Endothelial cell of umbilical vein (primary cell): ENCODE measurements at regions not wholly inside any gene's neighbourhood (a gene's known extent, or its start where the extent isn't known, plus 50 kb on each side); places are given as distances from the start of the nearest gene placed in this dataset.

Experiments
- BruUV-seq: library from RNA; stranded (reverse); fragments of 400-500 nt; replicated peaks from 2 replicates; lab custom pipeline; 2021; lab: Mats Ljungman, UMichigan
- CTCF ChIA-PET: fragments of 300-600, 350-600 bp; sonication (Branson Sonifier 250); formaldehyde crosslinking; loops from one replicate; lab custom pipeline; 2021; ENCODE audit warnings: antibody characterized with exemption, inconsistent platforms; lab: Charles Lee
- POLR2A ChIA-PET: fragments of 300-600, 350-600 bp; sonication (Branson Sonifier 250); formaldehyde crosslinking; loops from one replicate; lab custom pipeline; 2021; ENCODE audit warnings: antibody characterized with exemption, inconsistent platforms; lab: Charles Lee
- DNase-seq: peaks from one replicate; pipeline ENCODE4 v3.0.0-alpha.2; 2011; ENCODE audit warnings: low read depth, low spot score
- FAIRE-seq: peaks from 2 replicates; lab custom pipeline; 2011; peaks lifted over from hg19 to GRCh38; lab: Jason Lieb, UNC
- H2AFZ ChIP-seq: 2 replicates; pipeline ENCODE4 v1.6.0; 2012; ENCODE audit warnings: low read depth, low read length, control low read depth, inconsistent platforms
- H3K27ac ChIP-seq: 2 replicates; pipeline ENCODE4 v1.5.1; 2011; ENCODE audit warnings: low read depth, mild to moderate bottlenecking, control low read depth, low read length, moderate library complexity; ENCODE audit not compliant: insufficient read depth
- H3K27me3 ChIP-seq, 2 experiments: 2 replicates each; pipeline versions ENCODE4 v1.6.0 to v1.6.1; 2011; ENCODE audit warnings: low read length in 2 of 2, mixed read lengths in 1 of 2; ENCODE audit not compliant: control insufficient read depth in 2 of 2, insufficient read depth in 2 of 2
- H3K36me3 ChIP-seq, 2 experiments: 2 replicates in 1 of 2; 3 replicates in 1 of 2; pipeline ENCODE4 v1.5.1; 2011; ENCODE audit warnings: low read length in 2 of 2, mild to moderate bottlenecking in 1 of 2, moderate library complexity in 1 of 2; ENCODE audit not compliant: control insufficient read depth in 2 of 2, insufficient read depth in 2 of 2; ENCODE audit errors: extremely low read depth in 1 of 2
- H3K4me1 ChIP-seq: 3 replicates; pipeline ENCODE4 v1.5.1; 2011; ENCODE audit warnings: mild to moderate bottlenecking, low read length; ENCODE audit not compliant: control insufficient read depth, insufficient read depth; ENCODE audit errors: extremely low read depth
- H3K4me2 ChIP-seq: 2 replicates; pipeline ENCODE4 v1.6.1; 2011; ENCODE audit warnings: low read length, control low read depth, mixed read lengths; ENCODE audit not compliant: insufficient read depth
- H3K4me3 ChIP-seq, 3 experiments: fragments of 200-600 bp in 1 of 3; sonication (generic), shearing (Covaris generic) in 1 of 3; replicated peaks in 1 of 3; 2 replicates each; pipeline ENCODE4 v1.5.1; 2011 to 2016; ENCODE audit warnings: control low read depth in 3 of 3, low read length in 3 of 3, mild to moderate bottlenecking in 2 of 3, inconsistent platforms in 1 of 3, low read depth in 1 of 3, moderate library complexity in 1 of 3; ENCODE audit not compliant: insufficient read depth in 1 of 3
- H3K79me2 ChIP-seq: 2 replicates; pipeline ENCODE4 v1.6.0; 2012; ENCODE audit warnings: low read length, inconsistent platforms; ENCODE audit not compliant: control insufficient read depth, insufficient read depth
- H3K9ac ChIP-seq: replicated peaks from 2 replicates; pipeline ENCODE3; 2011; ENCODE audit warnings: low read length, control low read depth; ENCODE audit not compliant: insufficient read depth; ENCODE audit errors: extremely low read depth
- H3K9me1 ChIP-seq: replicated peaks from 3 replicates; pipeline ENCODE4 v1.6.0; 2011; ENCODE audit warnings: mild to moderate bottlenecking, low read length; ENCODE audit not compliant: control insufficient read depth, insufficient read depth; ENCODE audit errors: extremely low read depth
- H3K9me3 ChIP-seq: replicated peaks from 2 replicates; pipeline ENCODE4 v1.5.1; 2012; ENCODE audit warnings: low read length, inconsistent platforms; ENCODE audit not compliant: control insufficient read depth, insufficient read depth
- H4K20me1 ChIP-seq: replicated peaks from 2 replicates; pipeline ENCODE3; 2011; ENCODE audit warnings: mild to moderate bottlenecking, low read length; ENCODE audit not compliant: control insufficient read depth, insufficient read depth; ENCODE audit errors: extremely low read depth
- EZH2 ChIP-seq: IDR thresholded peaks from 2 replicates; pipeline ENCODE4 v1.6.1; 2012; ENCODE audit warnings: borderline replicate concordance, low read depth, mild to moderate bottlenecking, moderate library complexity, low read length, inconsistent platforms; ENCODE audit not compliant: severe bottlenecking
- FOS ChIP-seq: IDR thresholded peaks from 2 replicates; pipeline ENCODE4 v1.6.1; 2011; ENCODE audit warnings: mild to moderate bottlenecking, low read length, moderate library complexity, borderline replicate concordance; ENCODE audit not compliant: insufficient read depth
- GATA2 ChIP-seq: IDR thresholded peaks from 2 replicates; pipeline ENCODE4 v1.7.0; 2011; ENCODE audit warnings: low read depth, mild to moderate bottlenecking, moderate library complexity, mixed read lengths, low read length; ENCODE audit not compliant: insufficient read length, insufficient read depth
- JUN ChIP-seq: IDR thresholded peaks from 2 replicates; pipeline ENCODE4 v1.6.1; 2011; ENCODE audit warnings: borderline replicate concordance, low read depth; ENCODE audit not compliant: insufficient read length, insufficient read depth
- MYC ChIP-seq: IDR thresholded peaks from one replicate; pipeline ENCODE4 v1.6.1; 2011; ENCODE audit warnings: mild to moderate bottlenecking, low read depth, low read length
- POLR2A ChIP-seq: IDR thresholded peaks from 2 replicates; pipeline ENCODE4 v1.6.1; 2012; ENCODE audit warnings: low read depth, mild to moderate bottlenecking, control low read depth, low read length
- POLR2AphosphoS5 ChIP-seq: IDR thresholded peaks from 2 replicates; pipeline ENCODE4 v1.6.1; 2012; ENCODE audit warnings: low read depth, mild to moderate bottlenecking, control low read depth, low read length, moderate library complexity; ENCODE audit not compliant: insufficient read depth
- dilution Hi-C: fragments of 300-500 bp; cut with MboI; formaldehyde crosslinking; loops from one replicate; pipeline ENCODE4 v1.15.0; 2019; ENCODE audit warnings: low sequenced_read_pairs; ENCODE audit not compliant: extremely low pct_ligation_motif_present
- intact Hi-C: fragments of 100-400 bp; cut with micrococcal nuclease; formaldehyde crosslinking; loops from one replicate; pipeline ENCODE4 v1.10.0; 2022
- TF ChIP-seq, protein P1 (sequence below), 2 donors: IDR thresholded peaks; 1 replicate in 1 of 2; 2 replicates in 1 of 2; pipeline ENCODE4 v1.5.1; 2011; ENCODE audit warnings: low read length in 2 of 2, mild to moderate bottlenecking in 2 of 2, moderate library complexity in 2 of 2, control low read depth in 1 of 2, inconsistent platforms in 1 of 2, low read depth in 1 of 2; ENCODE audit not compliant: insufficient read depth in 1 of 2; ENCODE audit errors: extremely low read depth in 1 of 2
- TF ChIP-seq, protein P2 (sequence below): IDR thresholded peaks from 2 replicates; pipeline ENCODE4 v1.6.1; 2011; ENCODE audit not compliant: insufficient read depth, insufficient read length

DNA sequence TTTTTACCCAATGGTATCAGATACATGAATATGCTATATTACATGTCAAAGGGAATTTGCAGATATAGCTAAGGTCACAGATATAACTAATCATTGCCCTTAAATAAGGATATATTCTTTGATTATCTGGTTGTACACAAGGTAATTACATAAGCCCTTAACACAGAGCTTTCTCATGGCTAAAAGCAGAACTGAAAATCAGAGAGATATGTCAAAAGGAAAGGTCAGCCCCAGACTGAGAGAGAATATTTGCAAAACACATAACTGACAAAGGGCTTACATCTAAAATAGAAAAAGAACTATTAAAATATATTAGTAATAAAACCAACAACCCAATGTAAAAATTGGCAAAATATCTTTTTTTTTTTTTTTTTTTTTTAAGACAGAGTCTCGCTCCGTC is 1029.5 kb upstream of the LRRN3 start:
- ChIA-PET CTCF (no interaction called here), POLR2A (no interaction called here)
- H3K9me3 ChIP-seq, result no peaks in the 10 kb centered on the region
- H3K4me2 ChIP-seq, result no peak overlapping the region
- no peaks in the 10 kb centered on the region for H4K20me1 ChIP-seq
- TF ChIP-seq POLR2A (no peak), EZH2 (no peak), JUN (no peak)
- TF ChIP-seq, protein P1, sequence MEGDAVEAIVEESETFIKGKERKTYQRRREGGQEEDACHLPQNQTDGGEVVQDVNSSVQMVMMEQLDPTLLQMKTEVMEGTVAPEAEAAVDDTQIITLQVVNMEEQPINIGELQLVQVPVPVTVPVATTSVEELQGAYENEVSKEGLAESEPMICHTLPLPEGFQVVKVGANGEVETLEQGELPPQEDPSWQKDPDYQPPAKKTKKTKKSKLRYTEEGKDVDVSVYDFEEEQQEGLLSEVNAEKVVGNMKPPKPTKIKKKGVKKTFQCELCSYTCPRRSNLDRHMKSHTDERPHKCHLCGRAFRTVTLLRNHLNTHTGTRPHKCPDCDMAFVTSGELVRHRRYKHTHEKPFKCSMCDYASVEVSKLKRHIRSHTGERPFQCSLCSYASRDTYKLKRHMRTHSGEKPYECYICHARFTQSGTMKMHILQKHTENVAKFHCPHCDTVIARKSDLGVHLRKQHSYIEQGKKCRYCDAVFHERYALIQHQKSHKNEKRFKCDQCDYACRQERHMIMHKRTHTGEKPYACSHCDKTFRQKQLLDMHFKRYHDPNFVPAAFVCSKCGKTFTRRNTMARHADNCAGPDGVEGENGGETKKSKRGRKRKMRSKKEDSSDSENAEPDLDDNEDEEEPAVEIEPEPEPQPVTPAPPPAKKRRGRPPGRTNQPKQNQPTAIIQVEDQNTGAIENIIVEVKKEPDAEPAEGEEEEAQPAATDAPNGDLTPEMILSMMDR (IDR thresholded peaks at IDR 0.05; ENCODE audit: extremely low read depth in 1 of 2, insufficient read depth in 1 of 2, low read depth in 1 of 2, low read length in 2 of 2), result no peak
- no TSS peak for BruUV-seq
- no peaks in the 10 kb centered on the region for H3K27me3 ChIP-seq
- intact Hi-C loops, result no loop called here
- dilution Hi-C loops, result no loop called here
- H3K27ac ChIP-seq, result no peak overlapping the region
- DNase-seq, result no peak
- H3K9ac ChIP-seq, result no peak overlapping the region
- FAIRE-seq, result no peak
- no peaks in the 10 kb centered on the region for H3K79me2 ChIP-seq
- no peaks in the 10 kb centered on the region for H3K9me1 ChIP-seq
- no peaks in the 10 kb centered on the region for H3K36me3 ChIP-seq
- no peak overlapping the region for H3K4me3 ChIP-seq
- H2AFZ ChIP-seq, result no peak overlapping the region
- no peaks in the 10 kb centered on the region for H3K4me1 ChIP-seq

DNA sequence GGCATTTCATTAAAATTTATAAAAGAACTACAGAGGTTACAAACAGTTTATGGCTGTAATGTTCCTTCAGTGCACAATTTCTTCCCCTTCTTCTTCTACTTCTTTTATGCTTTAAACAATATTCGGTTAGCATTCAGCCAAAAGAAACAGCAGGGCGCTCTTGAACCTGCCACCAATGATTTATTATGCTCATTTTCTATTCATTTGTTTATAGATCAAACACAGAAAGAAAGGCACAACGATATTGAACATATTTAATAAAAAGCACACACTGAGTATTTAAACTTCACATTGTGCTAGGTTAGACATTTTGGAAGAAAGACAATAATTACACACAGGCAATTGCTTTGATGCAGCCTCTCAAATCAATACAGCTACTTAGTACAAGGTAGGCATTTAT is 1025.8 kb upstream of the LRRN3 start:
- intact Hi-C loops (no loop called here), dilution Hi-C loops (no loop called here)
- Histone ChIP-seq H3K79me2 (no peaks in the 10 kb centered on the region), H3K36me3 (no peaks in the 10 kb centered on the region), H2AFZ (no peak overlapping the region), H3K9ac (no peak overlapping the region), H3K27me3 (no peaks in the 10 kb centered on the region), H3K9me3 (no peaks in the 10 kb centered on the region), H3K4me1 (no peaks in the 10 kb centered on the region), H3K4me2 (no peak overlapping the region), H3K27ac (no peak overlapping the region), H4K20me1 (no peaks in the 10 kb centered on the region), H3K4me3 (no peak overlapping the region), H3K9me1 (no peaks in the 10 kb centered on the region)
- BruUV-seq, result no TSS peak
- TF ChIP-seq POLR2A (no peak), MYC (no peak), EZH2 (no peak), GATA2 (no peak), JUN (no peak), POLR2AphosphoS5 (no peak), FOS (no peak)
- TF ChIP-seq, protein P2, sequence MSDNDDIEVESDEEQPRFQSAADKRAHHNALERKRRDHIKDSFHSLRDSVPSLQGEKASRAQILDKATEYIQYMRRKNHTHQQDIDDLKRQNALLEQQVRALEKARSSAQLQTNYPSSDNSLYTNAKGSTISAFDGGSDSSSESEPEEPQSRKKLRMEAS, result no peak
- TF ChIP-seq, protein P1 (IDR thresholded peaks at IDR 0.05; ENCODE audit: extremely low read depth in 1 of 2, insufficient read depth in 1 of 2, low read depth in 1 of 2, low read length in 2 of 2), result no peak
- no peak for DNase-seq
- ChIA-PET POLR2A (no interaction called here), CTCF (no interaction called here)
- no peak for FAIRE-seq
